Kidney (tissue), 13 donors: ENCODE measurements at regions not wholly inside any gene's neighbourhood (a gene's known extent, or its start where the extent isn't known, plus 50 kb on each side); places are given as distances from the start of the nearest gene placed in this dataset.
"Not testable (repeated sequence)": the region's sequence is repeated elsewhere in the genome, so short reads cannot be mapped to it uniquely, and the experiment has no call there.

Experiments used
- DNase-seq, 5 donors: peaks; one replicate each; pipeline ENCODE4 v3.0.0-alpha.2; 2013 to 2020
- FAIRE-seq: peaks from 2 replicates; lab custom pipeline; 2012; peaks lifted over from hg19 to GRCh38; lab: Jason Lieb, UNC
- H3K27ac ChIP-seq, 2 donors: one replicate each; pipeline ENCODE4 v1.7.0; 2013; ENCODE audit warnings: low read depth in 2 of 2, low read length in 2 of 2, inconsistent platforms in 1 of 2
- H3K27me3 ChIP-seq: one replicate; pipeline ENCODE4 v1.7.1; 2013; ENCODE audit warnings: low read length, inconsistent platforms; ENCODE audit not compliant: control insufficient read depth, insufficient read depth
- H3K36me3 ChIP-seq, 3 donors: one replicate each; pipeline versions ENCODE4 v1.7.0 to v1.7.1; 2013; ENCODE audit warnings: low read length in 3 of 3, control low read depth in 1 of 3, inconsistent platforms in 1 of 3; ENCODE audit not compliant: insufficient read depth in 3 of 3, control insufficient read depth in 2 of 3
- H3K4me1 ChIP-seq, 3 donors: one replicate each; pipeline versions ENCODE4 v1.7.0 to v1.7.1; 2013; ENCODE audit warnings: low read length in 3 of 3, inconsistent platforms in 1 of 3, low read depth in 1 of 3; ENCODE audit not compliant: control insufficient read depth in 2 of 3, insufficient read depth in 2 of 3
- H3K4me3 ChIP-seq, 3 donors: one replicate each; pipeline versions ENCODE4 v1.7.0 to v1.8.1; 2013; ENCODE audit warnings: low read length in 3 of 3, control low read depth in 1 of 3, inconsistent platforms in 1 of 3
- H3K9ac ChIP-seq, 3 donors: one replicate each; pipeline versions ENCODE4 v1.7.0 to v1.7.1; 2013; ENCODE audit warnings: low read length in 3 of 3, control low read depth in 1 of 3, inconsistent platforms in 1 of 3
- H3K9me3 ChIP-seq, 3 donors: one replicate each; pipeline versions ENCODE4 v1.7.0 to v1.7.1; 2013; ENCODE audit warnings: low read length in 3 of 3, control low read depth in 1 of 3, inconsistent platforms in 1 of 3; ENCODE audit not compliant: control insufficient read depth in 2 of 3, insufficient read depth in 1 of 3
- CTCF ChIP-seq: IDR thresholded peaks from 3 replicates; pipeline ENCODE4 v1.5.1; 2012; ENCODE audit warnings: mild to moderate bottlenecking, moderate library complexity, borderline replicate concordance; ENCODE audit not compliant: insufficient read depth; ENCODE audit errors: extremely low read depth
- intact Hi-C: fragments of 100-400 bp; cut with DNase I; formaldehyde crosslinking; loops from one replicate; pipeline ENCODE4 v1.11.1; 2022
- donor health status: control.
- donor health status: control.
- donor health status: control.
- donor health status: control.
- donor health status: control.
- donor health status: DM: yes; HTN: yes; CAD: no.
- donor health status: Normal renal cell carcinoma (clear cell type).

DNA sequence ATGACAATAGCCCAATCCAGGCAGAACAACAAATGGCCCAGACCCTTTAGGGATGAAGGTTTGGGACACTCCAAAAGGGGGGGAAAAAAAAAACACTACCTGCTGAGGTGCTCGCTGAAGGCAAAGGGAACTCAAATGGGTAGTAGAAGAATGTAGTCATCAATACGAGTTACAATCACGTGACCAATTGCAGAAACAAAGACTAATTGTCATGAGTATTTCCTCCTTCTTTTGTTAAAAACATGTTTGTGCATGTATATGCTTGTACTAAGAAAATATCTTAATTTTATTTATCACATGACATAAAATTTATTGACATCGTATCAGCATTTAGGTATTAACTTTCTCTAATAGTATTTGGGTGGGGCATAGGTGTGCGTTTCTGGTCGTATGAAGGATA, 743.5 kb downstream of the DNAH5 start:
- no peak for TF ChIP-seq CTCF
- no peak for DNase-seq

GRCh38 chr5:13198226-13198625, 746.3 kb downstream of the DNAH5 start:
- H3K4me3 ChIP-seq, H3K9ac ChIP-seq, H3K27me3 ChIP-seq, H3K36me3 ChIP-seq, FAIRE-seq, H3K27ac ChIP-seq, DNase-seq, intact Hi-C loops, H3K9me3 ChIP-seq, H3K4me1 ChIP-seq: not testable (repeated sequence)

More for the DNA sequence above, 743.5 kb downstream of the DNAH5 start:
- H3K9ac ChIP-seq: no peak overlapping the region
- intact Hi-C loops: no loop called here
- peaks cover 0 to 4% (median 0%) of the 10 kb centered on the region in 3 donors for H3K9me3 ChIP-seq
- H3K4me1 ChIP-seq: no peaks in the 10 kb centered on the region
- no peaks in the 10 kb centered on the region for H3K36me3 ChIP-seq
- H3K27me3 ChIP-seq: no peaks in the 10 kb centered on the region
- H3K27ac ChIP-seq: no peak overlapping the region
- no peak for FAIRE-seq
- H3K4me3 ChIP-seq: no peak overlapping the region

- no peaks in the 10 kb centered on the region for H3K36me3 ChIP-seq
- intact Hi-C loops: no loop called here
- FAIRE-seq: no peak
- H3K9ac ChIP-seq: no peak overlapping the region
- H3K9me3 ChIP-seq: no peaks in the 10 kb centered on the region
- H3K4me1 ChIP-seq: no peaks in the 10 kb centered on the region
- no peak for TF ChIP-seq CTCF
- no peak overlapping the region for H3K4me3 ChIP-seq
- no peak for DNase-seq
- no peak overlapping the region for H3K27ac ChIP-seq
- no peaks in the 10 kb centered on the region for H3K27me3 ChIP-seq
Measured at GRCh38 chr5:13189532-13189931, 755.0 kb downstream of the DNAH5 start.

- no peak overlapping the region for H3K4me3 ChIP-seq
- no peaks in the 10 kb centered on the region for H3K36me3 ChIP-seq
- no peaks in the 10 kb centered on the region for H3K4me1 ChIP-seq
- no peak for DNase-seq
- no peak overlapping the region for H3K9ac ChIP-seq
- intact Hi-C loops: no loop called here
- H3K27ac ChIP-seq: no peak overlapping the region
- H3K9me3 ChIP-seq: no peaks in the 10 kb centered on the region
- H3K27me3 ChIP-seq: no peaks in the 10 kb centered on the region
- no peak for TF ChIP-seq CTCF
- FAIRE-seq: no peak
Measured at GRCh38 chr5:13188371-13188770, 756.1 kb downstream of the DNAH5 start.
